ENCODE measurements at regions not wholly inside any gene's neighbourhood (a gene's known extent, or its start where the extent isn't known, plus 50 kb on each side); places are given as distances from the start of the nearest gene placed in this dataset.

GRCh38 chr10:63707254-63707910, 186.2 kb downstream of the REEP3 start:
- TF ChIP-seq POLR2AphosphoS5 (IDR thresholded peaks at IDR 0.05): peak; percentile 95
- TF ChIP-seq, protein P1, sequence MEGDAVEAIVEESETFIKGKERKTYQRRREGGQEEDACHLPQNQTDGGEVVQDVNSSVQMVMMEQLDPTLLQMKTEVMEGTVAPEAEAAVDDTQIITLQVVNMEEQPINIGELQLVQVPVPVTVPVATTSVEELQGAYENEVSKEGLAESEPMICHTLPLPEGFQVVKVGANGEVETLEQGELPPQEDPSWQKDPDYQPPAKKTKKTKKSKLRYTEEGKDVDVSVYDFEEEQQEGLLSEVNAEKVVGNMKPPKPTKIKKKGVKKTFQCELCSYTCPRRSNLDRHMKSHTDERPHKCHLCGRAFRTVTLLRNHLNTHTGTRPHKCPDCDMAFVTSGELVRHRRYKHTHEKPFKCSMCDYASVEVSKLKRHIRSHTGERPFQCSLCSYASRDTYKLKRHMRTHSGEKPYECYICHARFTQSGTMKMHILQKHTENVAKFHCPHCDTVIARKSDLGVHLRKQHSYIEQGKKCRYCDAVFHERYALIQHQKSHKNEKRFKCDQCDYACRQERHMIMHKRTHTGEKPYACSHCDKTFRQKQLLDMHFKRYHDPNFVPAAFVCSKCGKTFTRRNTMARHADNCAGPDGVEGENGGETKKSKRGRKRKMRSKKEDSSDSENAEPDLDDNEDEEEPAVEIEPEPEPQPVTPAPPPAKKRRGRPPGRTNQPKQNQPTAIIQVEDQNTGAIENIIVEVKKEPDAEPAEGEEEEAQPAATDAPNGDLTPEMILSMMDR (IDR thresholded peaks at IDR 0.05): no peak
